Ovary (tissue), 7 donors: ENCODE measurements at regions not wholly inside any gene's neighbourhood (a gene's known extent, or its start where the extent isn't known, plus 50 kb on each side); places are given as distances from the start of the nearest gene placed in this dataset.
"Not testable (repeated sequence)": the region's sequence is repeated elsewhere in the genome, so short reads cannot be mapped to it uniquely, and the experiment has no call there.

Experiments used
- DNase-seq, 5 donors: peaks; one replicate each; pipeline ENCODE4 v3.0.0-alpha.2; 2019 to 2020
- H3K27ac ChIP-seq, 2 donors: fragments of 200-600 bp; one replicate each; pipeline versions ENCODE4 v1.5.1 to v1.8.0; 2019 to 2022
- H3K27me3 ChIP-seq: fragments of 200-600 bp; one replicate; pipeline ENCODE4 v1.8.0; 2022
- H3K36me3 ChIP-seq: fragments of 200-600 bp; sonication (generic); one replicate; pipeline ENCODE4 v1.5.1; 2019
- H3K4me1 ChIP-seq: one replicate; pipeline ENCODE4 v1.8.1; 2013; ENCODE audit warnings: mild to moderate bottlenecking, moderate library complexity; ENCODE audit not compliant: insufficient read depth
- H3K4me3 ChIP-seq: fragments of 200-600 bp; sonication (generic); one replicate; pipeline ENCODE4 v1.5.1; 2017
- H3K9me3 ChIP-seq, 2 donors: fragments of 200-600 bp in 1 of 2; sonication (generic) in 1 of 2; one replicate each; pipeline versions ENCODE4 v1.5.1 to v1.8.1; 2013 to 2019; ENCODE audit warnings: mild to moderate bottlenecking in 1 of 2, moderate library complexity in 1 of 2
- EP300 ChIP-seq: sonication (generic); formaldehyde crosslinking; IDR thresholded peaks from one replicate; pipeline ENCODE4 v1.6.1; 2017; ENCODE audit warnings: antibody characterized with exemption
- POLR2A ChIP-seq: fragments of 450-650 bp; IDR thresholded peaks from one replicate; pipeline ENCODE4 v1.6.1; 2017; ENCODE audit warnings: antibody characterized with exemption, mild to moderate bottlenecking, moderate library complexity
- WGBS, 3 donors: extraction: QIAGEN DNeasy Blood & Tissue Kit in 1 of 3; methylation state at CpG; one replicate each; pipeline versions ENCODE4 v1.1.5 to v1.1.7; 2013 to 2017; 5-methylcytosine and 5-hydroxymethylcytosine counted together
- intact Hi-C, 4 donors: fragments of 100-400 bp; cut with DNase I; formaldehyde crosslinking; loops; one replicate each; pipeline versions ENCODE4 v1.11.0 to v1.15.1; 2022 to 2023
- TF ChIP-seq, protein P1 (sequence below), 3 donors: fragments of 450-650 bp in 2 of 3; fragments of 200-600 bp in 1 of 3; IDR thresholded peaks; one replicate each; pipeline versions ENCODE4 v1.5.1 to v1.8.0; 2016 to 2022; ENCODE audit warnings: antibody characterized with exemption in 3 of 3, mild to moderate bottlenecking in 1 of 3
- donor health status: DM: no; HTN: no; CAD: no; lungs with moderate emphysema.
- donor health status: DM: no; HTN: no; CAD: no.
- donor health status: Bipolar disorder and iron deficiency.
- donor health status: DM: no; HTN: no; CAD: no.
- donor health status: DM: yes; HTN: yes; CAD: no.

DNA sequence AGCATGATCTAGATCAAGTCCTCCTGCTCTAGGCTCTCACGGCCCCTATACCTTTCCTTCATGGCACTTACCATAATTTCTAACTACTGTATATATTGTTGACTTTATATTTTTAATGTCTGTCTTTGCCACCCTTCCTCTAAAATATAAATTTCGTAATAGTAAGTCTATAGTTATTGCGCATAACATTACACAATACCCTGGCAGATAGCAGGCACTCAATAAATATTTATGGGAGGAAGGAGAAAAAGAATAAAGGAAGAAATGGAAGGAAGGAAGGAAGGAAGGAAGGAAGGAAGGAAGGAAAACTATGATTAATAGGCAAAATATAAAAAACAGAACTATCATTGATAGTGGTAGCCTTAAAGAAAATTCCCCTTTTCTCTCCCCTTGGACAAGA lies 190.3 kb upstream of the LMCD1 start:
- H3K36me3 ChIP-seq = no peaks in the 10 kb centered on the region
- no peak overlapping the region for H3K4me3 ChIP-seq
- DNase-seq = no peak
- intact Hi-C loops = no loop called here
- H3K27me3 ChIP-seq = no peaks in the 10 kb centered on the region
- WGBS, 3 donors = 98% methylated on average over 3 of the region's 3 CpGs
- TF ChIP-seq, protein P1, sequence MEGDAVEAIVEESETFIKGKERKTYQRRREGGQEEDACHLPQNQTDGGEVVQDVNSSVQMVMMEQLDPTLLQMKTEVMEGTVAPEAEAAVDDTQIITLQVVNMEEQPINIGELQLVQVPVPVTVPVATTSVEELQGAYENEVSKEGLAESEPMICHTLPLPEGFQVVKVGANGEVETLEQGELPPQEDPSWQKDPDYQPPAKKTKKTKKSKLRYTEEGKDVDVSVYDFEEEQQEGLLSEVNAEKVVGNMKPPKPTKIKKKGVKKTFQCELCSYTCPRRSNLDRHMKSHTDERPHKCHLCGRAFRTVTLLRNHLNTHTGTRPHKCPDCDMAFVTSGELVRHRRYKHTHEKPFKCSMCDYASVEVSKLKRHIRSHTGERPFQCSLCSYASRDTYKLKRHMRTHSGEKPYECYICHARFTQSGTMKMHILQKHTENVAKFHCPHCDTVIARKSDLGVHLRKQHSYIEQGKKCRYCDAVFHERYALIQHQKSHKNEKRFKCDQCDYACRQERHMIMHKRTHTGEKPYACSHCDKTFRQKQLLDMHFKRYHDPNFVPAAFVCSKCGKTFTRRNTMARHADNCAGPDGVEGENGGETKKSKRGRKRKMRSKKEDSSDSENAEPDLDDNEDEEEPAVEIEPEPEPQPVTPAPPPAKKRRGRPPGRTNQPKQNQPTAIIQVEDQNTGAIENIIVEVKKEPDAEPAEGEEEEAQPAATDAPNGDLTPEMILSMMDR (IDR thresholded peaks at IDR 0.05) = no peak
- TF ChIP-seq EP300 (no peak), POLR2A (no peak)
- H3K4me1 ChIP-seq = no peaks in the 10 kb centered on the region
- no peaks in the 10 kb centered on the region for H3K9me3 ChIP-seq
- no peak overlapping the region for H3K27ac ChIP-seq

- no peak for TF ChIP-seq POLR2A
- no peak for TF ChIP-seq EP300
- TF ChIP-seq, protein P1 (IDR thresholded peaks at IDR 0.05) = no peak
These were observed 188.9 kb upstream of the LMCD1 start for GRCh38 chr3:8312685-8313084.

GRCh38 chr3:8313560-8314267 lies 187.9 kb upstream of the LMCD1 start:
- Histone ChIP-seq H3K4me1 (peaks cover 4% of the 10 kb centered on the region), H3K9me3 (no peaks in the 10 kb centered on the region), H3K27ac (no peak overlapping the region), H3K36me3 (no peaks in the 10 kb centered on the region), H3K27me3 (no peaks in the 10 kb centered on the region), H3K4me3 (no peak overlapping the region)
- DNase-seq = no peak
- intact Hi-C loops = no loop called here
- no peak for TF ChIP-seq EP300
- TF ChIP-seq, protein P1 (IDR thresholded peaks at IDR 0.05) = no peak
- no peak for TF ChIP-seq POLR2A
- WGBS, 3 donors = 40 to 72% (median 57%) methylated on average over 5 of the region's 5 CpGs

More at GRCh38 chr3:8312685-8313084, 188.9 kb upstream of the LMCD1 start:
- Histone ChIP-seq H3K4me1 (peaks cover 1% of the 10 kb centered on the region), H3K27ac (no peak overlapping the region), H3K36me3 (no peaks in the 10 kb centered on the region), H3K4me3 (no peak overlapping the region), H3K27me3 (no peaks in the 10 kb centered on the region), H3K9me3 (no peaks in the 10 kb centered on the region)
- no peak for DNase-seq
- intact Hi-C loops = no loop called here

GRCh38 chr3:8315526-8315925 lies 186.1 kb upstream of the LMCD1 start:
- H3K36me3 ChIP-seq, H3K4me1 ChIP-seq, H3K9me3 ChIP-seq, DNase-seq, H3K27ac ChIP-seq, intact Hi-C loops, H3K27me3 ChIP-seq, H3K4me3 ChIP-seq: not testable (repeated sequence)
- WGBS, 3 donors = 89 to 92% (median 89%) methylated on average over 3 of the region's 3 CpGs

DNA sequence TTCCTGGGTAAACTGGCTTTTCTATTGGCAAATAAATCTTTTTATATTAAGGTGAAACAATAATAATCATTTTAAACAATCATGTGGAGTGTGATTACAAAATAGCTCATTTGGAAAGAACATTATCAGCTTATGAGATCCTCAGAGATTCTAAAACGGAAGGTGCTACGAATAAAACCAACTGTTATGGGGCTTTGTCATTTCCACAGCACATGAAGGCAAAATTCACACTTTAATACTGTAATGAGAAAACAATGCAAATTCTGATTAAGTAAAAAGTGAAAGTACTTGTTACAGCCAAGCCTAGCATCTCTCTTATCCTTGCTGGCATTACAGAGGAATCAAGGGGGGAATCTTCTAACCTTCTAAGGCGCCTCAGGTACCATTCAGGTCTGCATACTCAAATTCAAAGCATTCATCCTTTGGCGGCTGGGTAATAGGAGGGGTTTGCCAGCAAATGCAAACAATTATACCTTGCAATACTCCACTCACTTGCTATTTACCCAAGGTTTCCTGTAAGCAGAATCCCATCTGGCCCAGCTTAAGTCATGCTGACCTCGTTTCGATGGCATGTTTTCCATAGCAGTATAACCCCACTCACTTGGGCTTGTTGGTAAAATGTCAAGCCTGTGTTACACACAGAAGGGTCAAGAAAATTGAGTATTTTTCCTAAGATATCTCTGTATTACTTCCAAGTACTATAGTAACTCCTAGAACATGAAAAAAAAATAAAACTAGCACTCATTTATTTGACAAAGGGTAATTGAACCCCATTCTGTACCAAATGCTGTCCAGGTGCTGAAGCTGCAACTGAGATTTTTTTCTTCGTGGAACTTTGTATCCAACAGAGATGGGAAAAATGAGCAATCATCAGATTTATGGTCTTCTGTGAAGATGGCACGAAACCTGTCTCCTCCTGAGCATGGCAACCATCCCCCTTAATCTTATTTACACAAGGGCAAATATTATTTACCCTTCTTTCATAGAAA lies 183.7 kb upstream of the LMCD1 start:
- H3K27me3 ChIP-seq = no peaks in the 10 kb centered on the region
- no peak overlapping the region for H3K27ac ChIP-seq
- TF ChIP-seq, protein P1 (IDR thresholded peaks at IDR 0.05) = no peak
- TF ChIP-seq EP300 (no peak), POLR2A (no peak)
- intact Hi-C loops = no loop called here
- DNase-seq = no peak
- 33 to 49% (median 39%) methylated on average over 8 of the region's 8 CpGs for WGBS, 3 donors
- H3K36me3 ChIP-seq = no peaks in the 10 kb centered on the region
- H3K4me1 ChIP-seq = peaks cover 4% of the 10 kb centered on the region
- no peaks in the 10 kb centered on the region for H3K9me3 ChIP-seq
- H3K4me3 ChIP-seq = no peak overlapping the region
